ENCODE measurements at regions not wholly inside any gene's neighbourhood (a gene's known extent, or its start where the extent isn't known, plus 50 kb on each side); places are given as distances from the start of the nearest gene placed in this dataset.

- in situ Hi-C loops (cut with MboI; ENCODE audit: low sequenced_read_pairs), result no loop called here
These were observed 95.8 kb downstream of the BDNF start for GRCh38 chr11:27604416-27604815.

DNA sequence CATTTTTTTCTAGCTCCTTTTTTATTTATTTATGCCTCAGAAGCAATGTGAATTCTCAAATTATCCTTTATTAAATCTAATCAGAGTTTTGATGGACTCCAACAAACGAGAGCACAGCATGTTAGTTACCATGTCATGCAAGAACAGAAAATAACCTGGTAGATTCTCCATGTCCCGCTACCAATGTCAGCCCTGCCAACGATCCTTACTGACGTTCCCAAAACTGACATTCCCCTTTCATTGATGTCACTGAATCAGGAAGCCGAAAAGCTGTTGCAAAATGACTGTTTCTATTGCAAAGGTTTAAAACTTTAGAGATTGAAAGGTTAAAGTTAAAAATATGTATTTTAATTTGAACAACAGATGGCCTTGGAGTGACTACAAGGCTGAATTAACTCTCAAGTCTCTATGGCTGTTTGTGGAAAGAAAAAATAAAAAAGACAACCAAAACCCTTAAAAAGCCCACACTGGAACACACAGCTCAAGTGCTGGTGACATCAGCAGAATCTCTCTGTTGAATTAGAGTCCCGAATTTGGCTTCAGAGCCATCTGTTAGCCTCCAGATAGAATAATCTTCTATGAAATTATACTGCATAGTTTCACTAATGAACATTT is 96.8 kb downstream of the BDNF start:
- in situ Hi-C loops (cut with MboI; ENCODE audit: low sequenced_read_pairs), result no loop called here

DNA sequence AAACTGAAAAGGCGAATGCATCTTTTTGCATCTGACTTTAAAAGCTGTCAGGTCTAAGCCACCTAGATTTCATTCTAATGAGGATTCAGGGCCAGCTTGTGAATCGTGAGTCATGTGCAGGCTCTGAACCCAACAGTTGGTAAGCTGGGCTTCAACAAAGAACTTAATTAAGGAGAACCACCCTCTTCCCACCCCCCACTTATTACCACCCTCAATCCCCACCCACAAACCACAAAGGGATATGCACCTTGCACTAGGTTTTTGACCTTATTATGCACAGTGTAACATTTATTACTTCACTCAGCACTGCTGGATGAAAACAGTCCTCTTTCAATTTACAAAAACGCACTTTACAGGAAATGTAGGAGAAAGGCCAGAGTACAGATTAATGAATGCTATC is 94.1 kb upstream of the LIN7C start:
- in situ Hi-C loops (cut with MboI; ENCODE audit: low sequenced_read_pairs), result no loop called here

- in situ Hi-C loops (cut with MboI; ENCODE audit: low sequenced_read_pairs), result no loop called here
These were observed 92.6 kb upstream of the LIN7C start for GRCh38 chr11:27599217-27599616.

DNA sequence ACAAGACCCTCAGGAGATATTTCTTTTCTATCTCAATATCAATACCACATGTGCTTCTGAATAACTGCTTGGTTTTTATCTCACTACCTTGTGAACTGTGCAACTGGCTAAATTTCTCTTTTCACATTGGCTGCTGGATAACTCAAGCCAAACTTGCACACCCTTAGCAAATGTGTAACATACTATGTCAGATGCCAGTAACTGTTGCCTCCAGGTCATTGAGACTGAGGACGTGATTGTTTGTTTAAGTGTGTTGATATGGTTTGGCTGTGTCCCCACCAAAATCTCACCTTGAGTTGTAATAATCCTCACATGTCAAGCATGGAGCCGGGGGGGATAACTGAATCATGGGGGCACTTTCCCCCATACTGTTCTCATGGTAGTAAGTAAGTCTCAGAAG is 90.2 kb upstream of the LIN7C start:
- in situ Hi-C loops (cut with MboI; ENCODE audit: low sequenced_read_pairs), result no loop called here

- in situ Hi-C loops (cut with MboI; ENCODE audit: low sequenced_read_pairs), result no loop called here
These were observed 89.8 kb upstream of the LIN7C start for GRCh38 chr11:27596388-27596787.

- in situ Hi-C loops (cut with MboI; ENCODE audit: low sequenced_read_pairs), result no loop called here
These were observed 85.7 kb upstream of the LIN7C start for GRCh38 chr11:27592098-27592780.

- in situ Hi-C loops (cut with MboI; ENCODE audit: low sequenced_read_pairs), result no loop called here
These were observed 76.1 kb upstream of the LIN7C start for GRCh38 chr11:27582621-27583020.

DNA sequence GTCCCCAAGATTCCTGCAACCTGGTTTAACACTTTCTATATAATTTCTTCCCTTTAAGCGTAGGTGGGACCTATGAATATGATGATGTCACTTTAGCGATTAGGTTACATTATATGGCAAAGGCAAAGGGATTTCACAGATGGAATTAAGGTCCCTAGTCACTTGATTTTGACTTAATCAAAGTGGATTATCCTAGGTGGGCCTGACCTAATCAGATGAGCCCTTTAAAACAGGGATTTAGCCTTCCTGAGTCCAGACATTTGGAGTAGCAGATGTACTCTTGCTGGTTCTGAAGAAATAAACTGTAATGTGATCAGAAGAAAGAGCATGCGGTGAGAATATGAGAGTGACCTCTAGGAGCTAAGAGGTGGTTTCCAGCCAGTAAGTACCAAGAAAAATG is 67.8 kb upstream of the LIN7C start:
- in situ Hi-C loops (cut with MboI; ENCODE audit: low sequenced_read_pairs), result loop anchor here (25.0 kb wide), 1 partner anchor 112 kb away; the partner anchor contains the start of gene LGR4

- in situ Hi-C loops (cut with MboI; ENCODE audit: low sequenced_read_pairs), result loop anchor here (25.0 kb wide), 1 partner anchor 111 kb away; the partner anchor contains the start of gene LGR4
These were observed 66.5 kb upstream of the LIN7C start for GRCh38 chr11:27573024-27573423.

DNA sequence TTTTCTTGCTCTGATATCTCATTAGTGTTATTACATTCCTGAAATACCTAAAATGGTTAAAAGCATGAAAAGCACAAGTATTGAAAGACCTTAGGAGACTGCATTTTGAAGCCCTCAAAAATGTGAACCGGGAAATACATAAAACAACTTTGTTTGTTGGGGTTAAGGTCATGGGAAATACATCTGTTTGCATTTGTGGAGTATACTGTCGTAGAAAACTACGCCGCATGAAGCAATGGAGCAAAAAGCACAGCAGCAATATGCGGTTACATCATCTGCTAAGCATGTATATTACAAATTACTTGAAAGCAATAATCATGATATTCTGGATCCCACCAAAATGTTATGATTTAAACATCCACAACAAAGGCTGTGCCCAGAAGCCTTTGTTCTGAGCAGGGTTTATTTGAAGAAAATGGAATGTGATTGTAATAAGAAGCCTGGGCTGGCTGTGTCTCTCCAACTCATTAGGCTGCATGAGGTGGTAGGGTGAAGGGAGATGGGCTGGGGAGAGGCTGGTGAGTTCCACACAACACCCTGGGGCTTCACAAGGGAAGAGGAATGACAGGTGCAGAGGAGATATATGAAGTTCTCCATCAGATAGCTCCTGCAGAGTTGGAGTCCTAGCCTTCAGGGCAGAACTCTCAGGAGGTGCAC is 64.7 kb upstream of the LIN7C start:
- in situ Hi-C loops (cut with MboI; ENCODE audit: low sequenced_read_pairs), result loop anchor here (25.0 kb wide), 1 partner anchor 109 kb away; the partner anchor contains the start of gene LGR4

DNA sequence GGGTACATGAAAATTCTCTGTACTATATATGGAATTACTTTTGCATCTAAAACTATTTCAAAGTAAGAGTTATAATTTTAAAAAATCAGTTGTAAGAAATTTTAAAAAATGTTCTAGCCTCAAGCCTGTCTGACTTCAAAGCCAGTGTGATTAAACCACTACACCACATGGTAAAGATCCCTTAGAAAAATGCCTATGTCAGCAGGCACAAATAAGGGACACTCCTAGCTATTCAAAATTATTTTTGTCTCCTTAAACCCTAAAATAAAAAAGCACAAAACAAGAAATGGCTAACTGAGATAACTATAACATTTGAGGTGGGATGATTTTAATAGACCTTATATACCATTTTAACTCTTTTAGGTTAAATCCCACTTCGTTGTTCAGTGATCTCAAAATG is 64.0 kb upstream of the LIN7C start:
- in situ Hi-C loops (cut with MboI; ENCODE audit: low sequenced_read_pairs), result loop anchor here (25.0 kb wide), 1 partner anchor 108 kb away; the partner anchor contains the start of gene LGR4

GRCh38 chr11:27563641-27564040 is 57.1 kb upstream of the LIN7C start:
- in situ Hi-C loops (cut with MboI; ENCODE audit: low sequenced_read_pairs), result loop anchor here (25.0 kb wide), 1 partner anchor 101 kb away; the partner anchor contains the start of gene LGR4

GRCh38 chr11:27563201-27563600 is 56.6 kb upstream of the LIN7C start:
- in situ Hi-C loops (cut with MboI; ENCODE audit: low sequenced_read_pairs), result loop anchor here (25.0 kb wide), 1 partner anchor 101 kb away; the partner anchor contains the start of gene LGR4

DNA sequence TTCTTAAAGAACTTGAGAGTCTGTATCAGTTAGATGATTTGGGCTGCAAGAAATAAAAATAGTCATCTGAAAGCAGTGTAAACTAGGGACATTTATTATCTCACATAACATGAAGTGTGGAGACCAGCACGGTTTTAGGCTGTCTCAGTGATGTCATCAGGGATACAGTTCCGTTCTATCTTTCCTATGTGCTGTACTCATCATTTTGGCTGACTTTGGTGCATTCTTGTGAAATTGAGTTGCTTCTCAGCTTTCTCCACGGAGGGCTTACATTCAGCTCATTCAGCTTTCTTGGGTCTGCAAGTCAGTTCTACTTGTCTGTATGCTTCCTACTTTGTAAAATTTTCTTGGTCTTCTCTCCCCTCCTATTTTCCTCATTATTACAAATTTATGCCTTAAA is 51.8 kb upstream of the LIN7C start:
- in situ Hi-C loops (cut with MboI; ENCODE audit: low sequenced_read_pairs), result loop anchor here (25.0 kb wide), 1 partner anchor 96 kb away; the partner anchor contains the start of gene LGR4

GRCh38 chr11:27557226-27557625 is 50.7 kb upstream of the LIN7C start:
- in situ Hi-C loops (cut with MboI; ENCODE audit: low sequenced_read_pairs), result loop anchor here (25.0 kb wide), 1 partner anchor 95 kb away; the partner anchor contains the start of gene LGR4

All from HL-60/S4 treated with retinoic acid at 250 ng/mL for 4 days and 3 days (cell line).